Neural cell (in vitro differentiated cells): ENCODE measurements at regions not wholly inside any gene's neighbourhood (a gene's known extent, or its start where the extent isn't known, plus 50 kb on each side); places are given as distances from the start of the nearest gene placed in this dataset.

Experiments used
- H2AFZ ChIP-seq: fragments of 200-600, 300-800 bp; sonication (generic), shearing (Covaris generic); 2 replicates; pipeline ENCODE4 v1.6.0; 2014; ENCODE audit warnings: low read depth, mild to moderate bottlenecking, antibody characterized with exemption, low read length, moderate library complexity
- H3F3A ChIP-seq: fragments of 200-600 bp; shearing (Covaris generic); 2 replicates; pipeline ENCODE4 v1.6.1; 2016; ENCODE audit warnings: mild to moderate bottlenecking, moderate library complexity, mixed read lengths, antibody characterized with exemption, low read length; ENCODE audit not compliant: insufficient read depth, poor library complexity, severe bottlenecking
- H3K27ac ChIP-seq: fragments of 200-600, 300-800 bp; sonication (generic), shearing (Covaris generic); 2 replicates; pipeline ENCODE4 v1.5.1; 2014; ENCODE audit warnings: mild to moderate bottlenecking, low read length, moderate library complexity
- H3K27me3 ChIP-seq: fragments of 300-800, 200-600 bp; sonication (generic), shearing (Covaris generic); 2 replicates; pipeline ENCODE4 v1.6.0; 2014; ENCODE audit warnings: mild to moderate bottlenecking, low read depth, low read length, moderate library complexity; ENCODE audit not compliant: insufficient read depth
- H3K36me3 ChIP-seq: fragments of 300-800, 200-600 bp; sonication (generic), shearing (Covaris generic); 2 replicates; pipeline ENCODE4 v1.5.1; 2014; ENCODE audit warnings: mild to moderate bottlenecking, antibody characterized with exemption, low read length, moderate library complexity; ENCODE audit not compliant: insufficient read depth
- H3K4me2 ChIP-seq: fragments of 300-800, 200-600 bp; sonication (generic), shearing (Covaris generic); 2 replicates; pipeline ENCODE4 v1.6.0; 2014; ENCODE audit warnings: mild to moderate bottlenecking, low read length
- H3K4me3 ChIP-seq: fragments of 300-800, 200-600 bp; sonication (generic), shearing (Covaris generic); 2 replicates; pipeline ENCODE4 v1.5.1; 2014; ENCODE audit warnings: mild to moderate bottlenecking, low read length, moderate library complexity
- H3K79me2 ChIP-seq: fragments of 200-600 bp; shearing (Covaris generic); replicated peaks from 2 replicates; pipeline ENCODE4 v1.6.0; 2014; ENCODE audit warnings: mild to moderate bottlenecking, low read length, moderate library complexity; ENCODE audit not compliant: insufficient read depth
- H3K9ac ChIP-seq: fragments of 300-800, 200-600 bp; sonication (generic), shearing (Covaris generic); 2 replicates; pipeline ENCODE4 v1.6.1; 2016; ENCODE audit warnings: mild to moderate bottlenecking, low read length, mixed read lengths
- H3K9me2 ChIP-seq: fragments of 200-600 bp; shearing (Covaris generic); 2 replicates; pipeline ENCODE4 v1.6.1; 2016; ENCODE audit warnings: mild to moderate bottlenecking, low read length, mixed read lengths; ENCODE audit not compliant: insufficient read depth
- H3K9me3 ChIP-seq: fragments of 200-600, 300-800 bp; sonication (generic), shearing (Covaris generic); 2 replicates; pipeline ENCODE4 v1.6.1; 2016; ENCODE audit warnings: mild to moderate bottlenecking, mixed run types, low read length, moderate library complexity, mixed read lengths
- H4K20me1 ChIP-seq: fragments of 200-600 bp; shearing (Covaris generic); 2 replicates; pipeline ENCODE4 v1.6.1; 2016; ENCODE audit warnings: mild to moderate bottlenecking, mixed run types; ENCODE audit not compliant: insufficient read depth
- CTCF ChIP-seq: fragments of 450-650 bp; IDR thresholded peaks from 2 replicates; pipeline ENCODE4 v1.5.1; 2014; ENCODE audit warnings: antibody characterized with exemption, mild to moderate bottlenecking, moderate library complexity; ENCODE audit not compliant: poor library complexity, severe bottlenecking
- EP300 ChIP-seq: fragments of 450-650 bp; conservative IDR thresholded peaks from 2 replicates; pipeline ENCODE4 v1.6.1; 2014; ENCODE audit warnings: antibody characterized with exemption, mild to moderate bottlenecking, moderate library complexity; ENCODE audit not compliant: poor library complexity, severe bottlenecking
- EZH2 ChIP-seq: fragments of 200-600, 300-800 bp; shearing (Covaris generic), sonication (generic); IDR thresholded peaks from 2 replicates; pipeline ENCODE4 v1.6.1; 2014; ENCODE audit warnings: antibody characterized with exemption, low read length, borderline replicate concordance, mild to moderate bottlenecking; ENCODE audit not compliant: insufficient read depth, poor library complexity, severe bottlenecking
- MXI1 ChIP-seq: fragments of 450-650 bp; conservative IDR thresholded peaks from 2 replicates; pipeline ENCODE4 v1.6.1; 2014; ENCODE audit warnings: antibody characterized with exemption, mild to moderate bottlenecking; ENCODE audit not compliant: poor library complexity, severe bottlenecking
- POLR2AphosphoS5 ChIP-seq: IDR thresholded peaks from 2 replicates; pipeline ENCODE4 v1.6.1; 2012
- RAD21 ChIP-seq: fragments of 450-650 bp; conservative IDR thresholded peaks from 2 replicates; pipeline ENCODE4 v1.6.1; 2014; ENCODE audit warnings: antibody characterized with exemption, mild to moderate bottlenecking, moderate library complexity
- SMC3 ChIP-seq: fragments of 450-650 bp; conservative IDR thresholded peaks from 2 replicates; pipeline ENCODE4 v1.6.1; 2014; ENCODE audit warnings: antibody characterized with exemption, mild to moderate bottlenecking, moderate library complexity; ENCODE audit not compliant: poor library complexity
- TAF1 ChIP-seq: IDR thresholded peaks from 2 replicates; pipeline ENCODE4 v1.6.1; 2012; ENCODE audit warnings: low read depth
- TF ChIP-seq, protein P1 (sequence below): IDR thresholded peaks from 2 replicates; pipeline ENCODE4 v1.6.1; 2012; ENCODE audit warnings: borderline replicate concordance

GRCh38 chr13:87954091-87954490 lies 282.9 kb downstream of the SLITRK5 start:
- H3K36me3 ChIP-seq, result no peaks in the 10 kb centered on the region
- H3K79me2 ChIP-seq, result no peaks in the 10 kb centered on the region
- no peak overlapping the region for H3K4me2 ChIP-seq
- no peak overlapping the region for H2AFZ ChIP-seq
- no peak overlapping the region for H3K4me3 ChIP-seq
- H3K9ac ChIP-seq, result no peak overlapping the region
- no peaks in the 10 kb centered on the region for H3K9me3 ChIP-seq
- no peaks in the 10 kb centered on the region for H4K20me1 ChIP-seq
- no peaks in the 10 kb centered on the region for H3K9me2 ChIP-seq
- no peaks in the 10 kb centered on the region for H3F3A ChIP-seq
- H3K27ac ChIP-seq, result no peak overlapping the region
- H3K27me3 ChIP-seq, result peaks cover 4% of the 10 kb centered on the region
- TF ChIP-seq CTCF (no peak), EZH2 (no peak), MXI1 (no peak), TAF1 (no peak), RAD21 (no peak), EP300 (no peak), SMC3 (no peak), POLR2AphosphoS5 (no peak)
- TF ChIP-seq, protein P1, sequence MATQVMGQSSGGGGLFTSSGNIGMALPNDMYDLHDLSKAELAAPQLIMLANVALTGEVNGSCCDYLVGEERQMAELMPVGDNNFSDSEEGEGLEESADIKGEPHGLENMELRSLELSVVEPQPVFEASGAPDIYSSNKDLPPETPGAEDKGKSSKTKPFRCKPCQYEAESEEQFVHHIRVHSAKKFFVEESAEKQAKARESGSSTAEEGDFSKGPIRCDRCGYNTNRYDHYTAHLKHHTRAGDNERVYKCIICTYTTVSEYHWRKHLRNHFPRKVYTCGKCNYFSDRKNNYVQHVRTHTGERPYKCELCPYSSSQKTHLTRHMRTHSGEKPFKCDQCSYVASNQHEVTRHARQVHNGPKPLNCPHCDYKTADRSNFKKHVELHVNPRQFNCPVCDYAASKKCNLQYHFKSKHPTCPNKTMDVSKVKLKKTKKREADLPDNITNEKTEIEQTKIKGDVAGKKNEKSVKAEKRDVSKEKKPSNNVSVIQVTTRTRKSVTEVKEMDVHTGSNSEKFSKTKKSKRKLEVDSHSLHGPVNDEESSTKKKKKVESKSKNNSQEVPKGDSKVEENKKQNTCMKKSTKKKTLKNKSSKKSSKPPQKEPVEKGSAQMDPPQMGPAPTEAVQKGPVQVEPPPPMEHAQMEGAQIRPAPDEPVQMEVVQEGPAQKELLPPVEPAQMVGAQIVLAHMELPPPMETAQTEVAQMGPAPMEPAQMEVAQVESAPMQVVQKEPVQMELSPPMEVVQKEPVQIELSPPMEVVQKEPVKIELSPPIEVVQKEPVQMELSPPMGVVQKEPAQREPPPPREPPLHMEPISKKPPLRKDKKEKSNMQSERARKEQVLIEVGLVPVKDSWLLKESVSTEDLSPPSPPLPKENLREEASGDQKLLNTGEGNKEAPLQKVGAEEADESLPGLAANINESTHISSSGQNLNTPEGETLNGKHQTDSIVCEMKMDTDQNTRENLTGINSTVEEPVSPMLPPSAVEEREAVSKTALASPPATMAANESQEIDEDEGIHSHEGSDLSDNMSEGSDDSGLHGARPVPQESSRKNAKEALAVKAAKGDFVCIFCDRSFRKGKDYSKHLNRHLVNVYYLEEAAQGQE, result no peak

- no peak overlapping the region for H3K4me2 ChIP-seq
- no peak for TF ChIP-seq SMC3
- TF ChIP-seq EP300, result no peak
- no peak for TF ChIP-seq MXI1
- no peak overlapping the region for H2AFZ ChIP-seq
- no peak overlapping the region for H3K27ac ChIP-seq
- H3K27me3 ChIP-seq, result no peaks in the 10 kb centered on the region
- H3F3A ChIP-seq, result no peaks in the 10 kb centered on the region
- no peak overlapping the region for H3K9ac ChIP-seq
- H3K4me3 ChIP-seq, result no peak overlapping the region
- H3K9me2 ChIP-seq, result no peaks in the 10 kb centered on the region
- no peaks in the 10 kb centered on the region for H3K36me3 ChIP-seq
- no peaks in the 10 kb centered on the region for H4K20me1 ChIP-seq
- H3K9me3 ChIP-seq, result no peaks in the 10 kb centered on the region
- H3K79me2 ChIP-seq, result no peaks in the 10 kb centered on the region
Observed at GRCh38 chr13:87961546-87961945, 290.4 kb downstream of the SLITRK5 start.

- no peak overlapping the region for H3K27ac ChIP-seq
- no peaks in the 10 kb centered on the region for H3K79me2 ChIP-seq
- no peaks in the 10 kb centered on the region for H3K9me3 ChIP-seq
- no peaks in the 10 kb centered on the region for H3K9me2 ChIP-seq
- H3K9ac ChIP-seq, result no peak overlapping the region
- no peaks in the 10 kb centered on the region for H4K20me1 ChIP-seq
- no peak overlapping the region for H3K4me2 ChIP-seq
- no peaks in the 10 kb centered on the region for H3K36me3 ChIP-seq
- H3K27me3 ChIP-seq, result no peaks in the 10 kb centered on the region
- H3F3A ChIP-seq, result no peaks in the 10 kb centered on the region
- no peak overlapping the region for H3K4me3 ChIP-seq
- TF ChIP-seq EZH2 (no peak), POLR2AphosphoS5 (no peak), RAD21 (no peak), SMC3 (no peak), MXI1 (no peak), EP300 (no peak), CTCF (no peak), TAF1 (no peak)
- TF ChIP-seq, protein P1, result no peak
- no peak overlapping the region for H2AFZ ChIP-seq
Observed at GRCh38 chr13:87972568-87972967, 301.4 kb downstream of the SLITRK5 start.
